ENCODE measurements at regions not wholly inside any gene's neighbourhood (a gene's known extent, or its start where the extent isn't known, plus 50 kb on each side); places are given as distances from the start of the nearest gene placed in this dataset.
"Not testable (repeated sequence)": the region's sequence is repeated elsewhere in the genome, so short reads cannot be mapped to it uniquely, and the experiment has no call there.

- no peak for DNase-seq (ENCODE audit: low read depth)
Measured at GRCh38 chr12:32010631-32011336, 51.6 kb downstream of the RESF1 start.

- no peak for DNase-seq (ENCODE audit: low read depth)
Measured at GRCh38 chr12:32012249-32012785, 53.1 kb downstream of the RESF1 start.

GRCh38 chr12:32015036-32015435 is 55.8 kb downstream of the RESF1 start:
- DNase-seq (ENCODE audit: low read depth): no peak

GRCh38 chr12:32016680-32017482 is 57.7 kb downstream of the RESF1 start:
- DNase-seq (ENCODE audit: low read depth): no peak

- no peak for DNase-seq (ENCODE audit: low read depth)
Measured at GRCh38 chr12:32021346-32021773, 62.1 kb downstream of the RESF1 start.

- not testable (repeated sequence) for DNase-seq (ENCODE audit: low read depth)
Measured at GRCh38 chr12:32022387-32022786, 63.2 kb downstream of the RESF1 start.

- DNase-seq (ENCODE audit: low read depth): not testable (repeated sequence)
Measured at GRCh38 chr12:32023861-32024260, 64.6 kb downstream of the RESF1 start.

GRCh38 chr12:32024884-32025592 is 65.8 kb downstream of the RESF1 start:
- DNase-seq (ENCODE audit: low read depth): no peak

- no peak for DNase-seq (ENCODE audit: low read depth)
Measured at GRCh38 chr12:32025906-32026305, 66.7 kb downstream of the RESF1 start.

GRCh38 chr12:32027684-32028365 is 68.6 kb downstream of the RESF1 start:
- DNase-seq (ENCODE audit: low read depth): no peak

- no peak for DNase-seq (ENCODE audit: low read depth)
Measured at GRCh38 chr12:32030151-32030550, 70.9 kb downstream of the RESF1 start.

- DNase-seq (ENCODE audit: low read depth): no peak
Measured at GRCh38 chr12:32030676-32031075, 71.5 kb downstream of the RESF1 start.

GRCh38 chr12:32031109-32031508 is 71.9 kb downstream of the RESF1 start:
- DNase-seq (ENCODE audit: low read depth): no peak

- DNase-seq (ENCODE audit: low read depth): peak; percentile 49
Measured at GRCh38 chr12:32032205-32032810, 73.1 kb downstream of the RESF1 start.

GRCh38 chr12:32033406-32033805 is 73.2 kb upstream of the BICD1 start:
- DNase-seq (ENCODE audit: low read depth): no peak

- DNase-seq (ENCODE audit: low read depth): peak; percentile 9
Measured at GRCh38 chr12:32034045-32034444, 72.6 kb upstream of the BICD1 start.

- no peak for DNase-seq (ENCODE audit: low read depth)
Measured at GRCh38 chr12:32036477-32037263, 70.0 kb upstream of the BICD1 start.

GRCh38 chr12:32039347-32039746 is 67.3 kb upstream of the BICD1 start:
- no peak for DNase-seq (ENCODE audit: low read depth)

GRCh38 chr12:32039917-32040575 is 66.6 kb upstream of the BICD1 start:
- DNase-seq (ENCODE audit: low read depth): no peak

Measured in Daoy (cell line).